ENCODE measurements at regions not wholly inside any gene's neighbourhood (a gene's known extent, or its start where the extent isn't known, plus 50 kb on each side); places are given as distances from the start of the nearest gene placed in this dataset.
A peak's percentile ranks its signal among the peaks of the same experiment; 100 is the strongest.

DNA sequence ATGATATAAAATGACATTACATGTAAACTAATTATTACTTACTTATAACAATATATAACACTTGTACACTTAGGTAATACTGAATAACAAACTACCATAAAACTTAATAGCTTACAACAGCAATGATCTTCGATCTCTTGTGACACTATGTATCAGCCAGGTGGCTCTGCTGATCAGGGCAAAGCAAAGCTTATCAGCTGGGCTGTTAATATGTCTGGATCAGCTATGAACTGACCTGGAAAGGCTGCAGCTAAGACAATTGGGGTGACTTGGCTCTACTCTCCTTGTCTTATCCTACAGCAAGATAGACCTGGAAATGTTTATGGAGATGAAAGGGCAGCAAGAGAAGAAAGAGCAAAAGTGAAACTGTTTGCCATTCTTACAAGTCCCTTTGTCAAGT, 511.3 kb downstream of the TLR4 start:
- no peak for DNase-seq

DNA sequence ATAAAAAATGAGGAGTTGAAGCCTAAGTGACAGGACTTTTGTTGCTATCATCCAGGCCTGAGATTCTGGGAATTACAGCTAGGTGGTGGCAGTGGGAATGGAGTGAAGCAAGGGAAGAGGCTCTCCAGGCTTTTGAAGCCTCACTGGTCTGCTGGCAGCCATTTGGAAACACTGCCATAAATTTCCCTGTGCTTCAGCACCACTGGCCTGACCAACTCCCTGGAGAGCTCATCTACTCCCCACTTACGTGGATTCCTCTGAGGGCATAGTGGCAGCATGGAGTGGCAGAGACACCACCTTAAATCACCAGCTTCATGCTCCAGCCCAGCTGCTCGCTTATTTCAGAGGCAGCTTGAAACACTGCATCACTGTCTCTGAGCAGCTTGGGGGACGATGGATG, 518.2 kb downstream of the TLR4 start:
- peak; percentile 9 for DNase-seq

DNA sequence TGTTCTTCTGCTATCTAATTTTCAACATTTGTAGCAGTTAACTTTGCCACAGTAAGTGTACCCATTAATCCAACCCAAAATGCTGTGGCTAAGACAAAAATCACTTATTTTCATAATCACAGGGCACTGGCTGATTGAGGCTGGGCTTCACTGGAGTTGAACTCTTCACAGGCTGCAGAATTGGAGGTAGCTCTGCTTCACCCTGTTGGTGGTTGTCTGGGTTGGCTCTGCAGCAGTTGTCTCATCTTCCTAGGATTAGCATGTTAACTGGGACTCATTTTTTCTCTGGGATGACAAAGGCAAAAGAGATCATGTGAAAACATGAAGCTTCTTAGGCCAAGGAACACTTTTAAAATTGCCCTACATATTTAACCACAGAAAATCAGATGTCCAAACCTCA, 518.9 kb downstream of the TLR4 start:
- DNase-seq = no peak

DNA sequence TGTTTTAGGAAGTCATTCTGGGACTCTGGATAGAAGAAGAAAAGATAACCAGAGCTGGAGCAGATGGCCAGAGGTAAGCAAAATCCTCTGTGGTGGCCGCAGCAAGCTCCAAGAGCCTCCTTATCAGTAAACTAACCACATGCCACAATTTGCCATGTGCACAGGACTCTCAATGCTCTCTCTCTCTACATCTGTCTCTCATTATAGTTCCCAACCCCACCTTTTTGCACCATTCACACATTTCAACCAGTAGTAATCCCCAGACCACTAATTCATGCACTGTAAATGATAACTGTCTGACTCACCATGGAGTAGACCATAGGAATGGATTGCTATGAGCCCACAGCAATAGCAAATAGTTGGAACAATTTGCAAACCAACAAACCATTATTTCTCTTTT, 526.1 kb downstream of the TLR4 start:
- DNase-seq = no peak

DNA sequence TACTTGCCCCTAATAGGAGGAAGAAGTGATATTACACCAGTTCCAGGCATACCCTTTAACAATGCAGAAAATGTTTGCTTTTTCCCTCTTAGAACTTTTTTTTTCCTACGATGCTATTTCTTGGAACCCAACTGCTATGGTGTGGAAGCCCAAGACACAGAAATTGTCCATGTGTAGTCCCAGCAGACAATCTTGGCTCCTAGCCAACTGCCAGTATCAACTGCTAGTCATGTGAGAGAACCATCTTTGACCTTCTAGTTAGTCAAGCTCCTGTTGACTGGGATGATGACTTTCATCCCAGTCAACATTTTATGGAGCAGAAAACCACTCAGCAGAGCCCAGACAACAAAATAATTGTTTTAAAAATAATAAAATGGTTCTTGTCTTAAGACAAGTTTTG, 532.4 kb downstream of the TLR4 start:
- DNase-seq = no peak

DNA sequence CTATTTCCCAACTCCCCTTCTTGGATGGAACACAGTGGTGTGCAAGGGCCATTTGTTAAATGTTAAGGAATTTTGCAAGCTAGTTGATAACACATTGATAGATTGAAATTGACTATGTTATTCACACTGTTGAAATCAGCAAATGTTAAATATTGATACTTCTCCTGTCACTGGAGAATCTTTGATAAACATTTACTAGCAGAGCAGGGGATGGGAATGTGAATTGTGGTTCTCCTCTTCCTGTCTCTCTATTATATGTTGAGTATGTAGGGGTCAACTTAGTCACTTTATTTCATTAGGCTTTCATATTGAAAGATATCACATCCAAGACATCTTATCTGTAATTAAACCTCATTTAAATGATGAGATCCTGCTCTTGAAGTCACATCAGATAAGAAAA, 533.9 kb downstream of the TLR4 start:
- DNase-seq = no peak

DNA sequence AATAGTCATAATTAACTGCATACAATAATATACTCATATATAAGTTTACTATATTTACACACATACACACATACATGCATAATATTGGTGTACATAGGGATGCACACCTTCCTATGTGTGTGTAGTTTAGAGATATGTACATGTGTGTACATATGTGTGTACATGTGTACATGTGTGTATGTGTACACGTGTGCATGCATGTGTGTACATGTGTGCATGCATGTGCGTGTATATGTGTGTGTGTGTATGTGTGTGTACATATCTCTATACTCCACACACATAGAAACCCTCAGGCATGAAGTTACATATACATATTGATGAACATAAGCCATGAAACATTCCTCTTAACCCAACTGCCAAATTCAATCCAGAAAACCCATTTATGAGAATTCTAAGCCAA, 547.8 kb downstream of the TLR4 start:
- no peak for DNase-seq

DNA sequence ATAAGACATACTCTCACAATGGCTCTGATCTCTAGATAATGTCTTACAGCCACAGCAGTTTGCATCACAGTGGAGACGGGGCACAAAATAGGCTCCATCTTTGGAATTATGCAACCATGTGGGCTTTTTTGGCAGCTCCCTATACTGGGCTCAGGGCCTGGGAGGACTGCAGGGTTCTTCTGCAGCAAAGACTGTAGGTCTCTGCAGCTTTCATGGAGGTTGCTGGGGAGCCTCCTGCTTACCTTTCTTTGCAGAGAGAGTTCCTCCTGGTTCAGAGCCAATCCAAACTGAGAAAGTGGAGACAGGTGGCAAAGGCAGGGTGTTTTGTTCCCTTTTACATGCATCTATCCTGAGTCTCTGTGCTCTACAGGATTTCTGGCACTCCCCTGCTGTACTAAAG, 558.0 kb downstream of the TLR4 start:
- DNase-seq = no peak

DNA sequence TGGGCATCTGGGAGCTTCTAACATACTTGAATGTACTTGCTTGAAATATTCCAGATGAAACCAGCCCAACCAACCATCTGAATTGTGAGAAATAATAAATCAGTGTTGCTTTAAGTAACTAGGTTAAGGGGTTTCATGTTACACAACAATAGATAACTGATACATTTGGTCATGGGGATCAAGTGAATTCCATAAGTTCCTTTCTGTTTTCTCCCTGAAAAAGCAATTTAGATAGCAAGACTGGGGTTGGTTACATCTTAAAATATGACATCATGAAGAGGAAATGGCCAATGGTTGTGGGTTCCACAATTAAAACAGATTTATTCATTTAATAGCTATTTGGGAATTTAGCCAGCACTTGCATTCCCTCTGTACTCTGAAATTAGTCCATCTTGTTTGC, 559.7 kb downstream of the TLR4 start:
- DNase-seq = no peak

DNA sequence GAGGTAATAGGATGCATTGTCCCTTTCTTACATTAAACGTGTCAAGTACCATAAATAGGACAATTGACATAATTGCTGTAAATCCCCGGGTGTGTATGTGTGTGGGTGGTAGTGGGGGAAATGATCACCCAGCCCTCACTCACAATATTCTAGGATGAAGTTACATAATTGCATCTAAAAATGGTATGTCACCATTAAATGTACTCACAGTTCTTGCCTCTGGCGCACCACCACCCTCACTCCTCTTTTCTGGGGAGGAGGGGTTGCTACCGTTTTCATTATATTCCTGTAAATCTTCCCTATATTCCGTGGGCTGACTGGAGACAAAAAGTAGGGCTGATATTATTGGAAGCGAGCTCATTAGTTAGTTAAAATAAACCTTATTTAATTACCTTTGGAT, 563.8 kb downstream of the TLR4 start:
- DNase-seq = no peak

DNA sequence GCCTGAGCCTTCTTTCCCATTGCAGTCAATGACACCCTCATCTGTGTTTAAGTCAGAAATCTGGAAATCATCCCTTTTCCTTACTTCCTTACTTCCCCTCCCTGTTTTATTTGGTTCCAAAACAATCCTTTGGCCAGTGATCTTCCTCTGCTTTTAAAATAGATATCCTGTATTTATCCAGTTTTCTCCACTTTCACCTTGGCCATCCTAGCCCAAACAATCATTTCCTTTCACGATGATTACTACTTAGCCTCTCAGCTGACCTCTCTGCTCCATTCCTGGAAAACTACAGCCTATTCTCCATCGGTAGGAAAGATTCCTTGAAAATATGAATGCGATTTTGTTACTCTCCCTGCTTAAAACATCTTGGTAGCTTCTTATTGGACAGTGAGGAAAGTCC, 565.4 kb downstream of the TLR4 start:
- DNase-seq = no peak

DNA sequence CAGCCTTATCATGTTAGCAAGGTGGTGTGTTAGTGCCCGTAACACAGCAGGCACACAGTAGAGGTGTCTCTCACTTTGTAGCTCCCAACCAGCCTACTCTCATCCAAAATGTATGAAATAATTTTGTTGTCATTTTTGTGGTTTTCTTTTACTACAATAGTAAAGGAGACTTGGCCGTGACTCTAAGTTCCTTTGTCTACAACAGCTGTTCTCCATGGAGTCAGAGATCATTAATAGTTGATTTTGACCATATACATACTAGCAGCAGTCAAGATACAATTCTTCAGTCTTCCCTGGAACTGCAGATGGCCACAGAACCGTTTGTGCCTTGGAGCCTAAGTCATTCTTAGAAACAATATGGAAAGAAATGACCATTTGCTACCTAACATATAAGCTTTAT, 567.1 kb downstream of the TLR4 start:
- no peak for DNase-seq

DNA sequence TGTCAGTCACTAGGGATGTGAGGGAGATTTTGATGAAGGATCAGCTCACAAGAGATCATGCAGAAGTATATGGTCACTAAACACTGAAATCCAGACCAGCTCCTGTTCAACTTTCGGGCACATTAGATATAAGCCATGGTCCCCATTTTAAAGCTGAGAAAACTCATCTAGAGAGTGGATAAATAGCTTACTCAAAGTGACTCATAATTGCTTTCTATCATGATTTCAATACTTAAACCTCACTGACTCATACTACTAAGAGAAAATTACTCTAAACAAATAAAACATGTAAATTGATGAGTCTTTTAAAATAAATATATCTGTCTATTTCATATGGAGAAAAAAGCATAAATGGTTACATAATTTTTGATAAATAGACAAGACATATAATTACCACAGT, 567.7 kb downstream of the TLR4 start:
- DNase-seq = no peak

DNA sequence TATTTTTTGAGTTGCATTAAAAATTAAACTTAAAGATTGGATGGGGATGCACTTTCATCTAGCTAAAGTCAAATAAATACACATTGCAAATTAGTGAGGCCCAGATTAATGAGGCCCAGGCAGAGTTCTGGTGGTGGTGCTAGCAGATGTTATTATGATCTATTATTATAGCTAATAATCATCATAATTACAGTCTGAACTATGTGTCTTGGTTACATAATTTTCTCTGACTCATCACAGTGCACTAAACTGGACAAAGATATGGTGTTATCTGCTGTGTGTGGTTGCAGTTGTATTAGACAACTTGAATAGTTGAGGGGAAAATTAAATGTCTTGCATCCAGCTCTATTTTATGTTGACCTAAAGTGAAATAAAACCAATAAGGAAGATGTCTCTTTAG, 568.8 kb downstream of the TLR4 start:
- DNase-seq = no peak

DNA sequence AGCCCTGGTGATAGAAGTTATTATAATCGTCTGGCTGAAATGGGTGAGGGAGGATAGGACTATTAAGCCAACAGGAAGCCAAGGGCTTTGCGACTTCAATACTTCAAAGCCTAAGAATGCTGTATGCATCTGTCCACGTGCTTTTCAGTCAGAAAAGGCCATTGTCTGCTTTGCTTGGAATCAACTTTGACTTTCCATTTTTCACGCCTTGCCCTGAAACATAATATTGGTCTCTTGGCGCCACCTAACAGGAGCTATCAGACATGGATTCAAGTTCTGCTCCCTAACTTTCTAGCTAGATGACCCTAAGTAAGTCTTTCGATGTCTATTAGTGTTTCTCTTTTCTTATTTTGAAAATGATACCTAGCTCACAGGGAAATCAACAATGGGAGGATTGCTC, 572.6 kb downstream of the TLR4 start:
- no peak for DNase-seq

DNA sequence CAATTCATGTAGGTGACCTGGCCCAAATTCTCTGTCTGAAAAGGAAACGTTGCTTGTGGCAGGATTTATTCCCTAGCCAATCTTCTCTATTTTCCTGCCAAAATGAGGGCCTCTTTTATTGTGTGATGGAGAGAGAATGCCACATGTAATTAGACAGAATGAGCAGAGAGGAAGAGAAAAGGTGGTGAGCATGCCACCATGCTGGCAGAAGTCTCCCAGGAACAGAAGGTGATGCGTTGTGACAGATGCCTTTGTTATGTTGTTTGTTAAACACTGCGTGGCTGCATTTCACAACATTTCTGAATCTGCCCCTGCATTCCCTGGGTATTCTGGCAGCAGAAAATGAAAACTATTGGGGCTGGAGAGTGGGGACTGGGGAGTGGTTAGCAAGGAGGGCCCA, 577.6 kb downstream of the TLR4 start:
- DNase-seq = no peak

DNA sequence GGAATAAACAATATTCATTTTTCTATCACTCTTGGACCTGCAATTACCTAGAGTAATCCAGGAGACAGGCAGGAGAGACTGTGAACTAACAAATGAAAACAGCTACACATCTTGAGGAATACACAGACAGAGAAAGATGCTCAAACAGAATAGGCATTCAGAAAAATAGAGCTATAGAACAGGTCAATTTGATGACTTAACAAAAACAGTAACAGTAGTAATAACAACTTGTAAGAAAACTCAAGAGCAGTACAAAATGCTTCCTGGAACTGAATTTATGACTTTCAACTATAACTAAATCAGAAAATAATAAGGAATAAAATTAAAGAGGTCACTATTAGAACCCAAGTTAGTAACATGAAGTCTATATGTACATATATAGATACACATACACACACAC, 579.3 kb downstream of the TLR4 start:
- DNase-seq = no peak

DNA sequence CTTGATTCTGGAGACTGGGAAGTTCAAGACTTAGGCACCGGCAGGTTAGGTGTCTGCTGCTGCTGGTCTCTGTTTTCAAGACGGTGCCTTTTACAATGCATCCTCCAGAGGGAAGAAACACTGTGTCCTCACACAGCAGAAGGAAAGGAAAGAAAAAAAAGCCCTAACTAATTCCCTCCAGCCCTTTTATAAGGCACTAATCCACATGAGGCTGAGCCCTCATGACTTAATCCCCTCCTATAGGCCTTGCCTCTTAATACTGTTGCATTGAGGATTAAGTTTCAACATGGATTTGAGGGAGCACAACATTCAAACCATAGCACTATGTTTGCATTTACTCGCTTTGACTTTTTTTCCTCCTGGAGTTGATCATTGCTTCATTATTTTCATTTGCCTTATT, 585.9 kb downstream of the TLR4 start:
- no peak for DNase-seq

DNA sequence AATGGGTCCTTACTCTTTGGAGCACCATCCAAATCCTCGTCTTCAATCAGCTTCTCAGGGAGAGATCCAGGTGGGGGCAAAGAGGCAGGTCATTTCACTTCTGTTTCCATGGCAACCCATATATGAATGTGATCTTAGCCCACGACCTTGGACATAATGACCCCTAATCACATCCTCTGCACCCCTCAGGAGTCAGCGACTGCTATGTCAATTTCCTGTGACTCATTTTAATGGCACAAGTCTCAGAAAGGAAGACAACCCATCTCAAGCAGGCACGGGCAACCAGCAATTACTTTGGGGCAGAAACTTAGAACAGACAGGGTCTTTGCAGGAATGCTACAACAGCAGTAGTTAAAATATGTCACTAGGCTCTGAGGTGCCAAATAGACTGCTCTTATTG, 591.2 kb downstream of the TLR4 start:
- no peak for DNase-seq

DNA sequence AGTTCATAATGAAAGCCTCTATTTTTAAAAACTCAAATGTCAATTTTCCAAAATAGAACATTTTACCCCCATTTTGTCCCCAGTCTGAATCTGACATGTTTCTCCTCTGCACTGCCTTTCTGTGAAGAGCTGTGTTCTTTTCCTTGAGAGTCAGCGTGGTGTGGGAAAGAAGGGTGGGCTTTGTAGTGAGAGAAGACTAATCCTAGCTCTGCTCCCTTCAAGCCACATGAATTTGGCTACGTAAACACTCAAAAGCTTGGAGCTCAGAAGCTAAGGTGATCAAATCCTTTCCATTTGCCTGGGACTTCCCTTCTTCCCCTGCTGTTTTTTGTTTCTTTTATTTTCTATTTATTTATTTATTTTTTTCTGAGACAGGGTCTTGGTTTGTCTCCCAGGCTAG, 598.5 kb downstream of the TLR4 start:
- no peak for DNase-seq

DNA sequence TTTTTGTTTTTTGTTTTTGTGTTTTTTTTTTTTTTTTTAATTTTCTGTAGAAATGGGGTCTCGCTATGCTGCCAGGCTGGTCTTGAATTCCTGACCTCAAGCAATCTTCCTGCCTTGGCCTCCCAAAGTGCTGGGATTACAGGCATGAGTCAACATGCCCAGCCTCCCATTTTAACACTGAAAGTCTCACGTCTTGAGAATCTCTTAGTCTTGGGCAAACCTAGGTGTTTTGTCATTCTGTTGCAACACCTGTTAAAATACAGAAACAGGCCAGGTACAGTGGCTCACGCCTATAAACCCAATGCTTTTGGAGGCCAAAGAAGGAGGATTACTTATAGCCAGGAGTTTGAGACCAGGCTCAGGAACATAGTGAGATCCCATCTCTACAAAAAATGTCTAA, 599.0 kb downstream of the TLR4 start:
- no peak for DNase-seq

DNA sequence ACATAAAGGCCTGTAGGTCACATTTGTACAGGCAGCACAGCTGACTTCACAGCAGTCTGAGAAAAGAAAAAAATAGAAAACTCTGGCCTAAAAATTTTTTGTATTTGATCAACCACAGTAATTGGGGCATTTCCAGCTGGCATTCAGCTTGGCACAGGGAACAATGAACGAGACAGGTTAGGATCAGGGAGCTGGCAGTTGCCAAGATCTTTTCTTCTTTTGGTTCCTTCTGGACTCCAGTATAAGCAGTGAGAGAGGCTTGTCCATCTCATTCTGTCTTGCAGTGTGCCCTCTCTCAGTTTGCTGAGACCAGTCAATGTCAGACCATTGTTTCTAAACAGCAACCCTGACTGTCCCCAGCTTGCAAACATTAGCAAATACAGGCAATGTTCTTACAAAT, 601.1 kb downstream of the TLR4 start:
- DNase-seq = no peak

DNA sequence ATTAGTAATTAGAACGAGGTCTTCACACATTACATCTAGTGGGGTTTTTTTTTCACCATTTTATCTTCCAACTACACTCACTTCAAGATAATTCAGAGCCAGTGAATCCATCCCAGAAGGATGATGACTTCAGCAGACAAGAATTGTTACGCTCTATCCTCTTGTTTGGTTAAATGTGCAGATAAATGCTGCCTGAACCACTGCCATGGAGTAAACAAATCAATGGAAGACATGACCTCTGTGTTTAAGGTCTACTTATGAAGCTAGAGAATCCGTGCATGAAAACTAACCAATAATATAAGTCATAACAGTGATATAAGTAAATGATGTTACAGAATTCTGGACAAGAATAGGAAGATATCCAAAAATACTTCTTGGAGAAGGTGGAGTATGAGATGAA, 602.6 kb downstream of the TLR4 start:
- DNase-seq = no peak

DNA sequence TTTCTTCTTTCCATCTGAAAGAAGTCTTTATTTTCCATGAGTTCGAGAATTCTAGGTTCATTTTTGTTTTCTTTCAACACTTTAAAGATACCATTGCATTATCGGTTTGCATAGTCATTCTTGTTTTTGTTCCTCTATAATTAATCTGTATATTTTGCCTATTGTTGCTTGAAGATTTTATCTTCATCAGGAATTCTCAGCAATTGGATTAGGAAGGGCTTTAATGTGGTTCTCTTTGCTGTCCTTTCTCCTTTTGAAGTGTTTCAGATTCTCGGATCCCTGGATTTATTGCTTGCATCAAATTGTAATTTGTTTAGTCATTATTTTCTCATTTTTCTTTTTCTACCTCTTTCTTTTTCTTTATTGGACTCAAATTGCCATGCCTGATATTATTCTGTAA, 609.8 kb downstream of the TLR4 start:
- no peak for DNase-seq

DNA sequence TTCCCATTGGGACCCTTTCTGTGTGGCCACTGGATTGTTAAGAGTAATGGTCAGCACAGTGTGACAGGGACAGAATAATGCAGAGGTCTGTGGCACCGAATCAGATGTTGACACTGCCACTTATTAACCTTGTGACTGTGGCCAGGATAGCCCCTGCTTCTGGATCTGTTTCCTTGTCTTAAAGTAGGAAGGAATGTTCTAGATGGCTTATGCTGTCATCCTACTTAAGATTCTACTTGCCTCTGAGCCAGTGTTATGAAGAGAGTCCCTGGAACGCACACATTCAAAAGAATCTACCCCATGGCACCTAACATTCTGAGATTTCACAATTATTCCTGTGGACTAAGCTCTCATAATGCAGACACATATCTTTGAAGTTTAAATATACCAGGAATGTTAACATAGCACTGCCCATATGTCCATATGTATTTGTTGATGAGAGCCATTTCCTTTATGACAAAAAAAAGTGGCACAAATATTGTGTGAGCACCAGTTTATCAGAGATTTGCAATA, 612.7 kb downstream of the TLR4 start:
- no peak for DNase-seq

DNA sequence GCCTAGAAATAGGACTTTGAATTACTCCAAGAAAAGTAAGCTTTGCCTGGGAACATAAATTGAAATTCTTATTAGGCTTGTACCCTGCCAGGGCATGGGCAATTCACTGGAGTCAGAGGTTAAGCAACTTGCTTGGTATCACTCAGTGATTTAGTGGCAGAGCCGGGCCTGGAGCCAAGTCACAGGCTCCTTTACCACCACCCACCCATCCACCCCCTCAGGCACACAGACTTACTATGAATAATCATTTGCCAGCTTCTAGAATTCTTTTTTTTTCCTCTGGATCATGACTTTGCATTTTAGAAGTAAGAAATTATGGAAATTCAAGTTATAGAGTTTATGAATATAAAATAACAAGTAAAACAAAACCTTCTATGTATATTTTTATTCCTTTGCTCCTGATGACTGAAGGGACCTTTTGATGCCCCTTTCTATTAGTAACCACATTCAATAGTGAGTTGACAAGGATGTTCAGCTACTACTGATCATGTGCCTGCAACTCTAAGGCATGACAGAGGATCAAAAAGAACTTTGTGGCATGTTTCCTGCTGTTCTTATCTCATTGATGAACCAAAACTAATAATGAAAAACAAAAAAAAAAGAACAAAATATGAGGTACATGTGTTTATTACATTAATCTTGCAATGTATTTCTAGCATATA, 614.7 kb downstream of the TLR4 start:
- no peak for DNase-seq

Measured in NCI-H187 treated with DMSO at 0.1 percent for 48 hours (cell line).